HCT116 (cell line): ENCODE measurements at regions not wholly inside any gene's neighbourhood (a gene's known extent, or its start where the extent isn't known, plus 50 kb on each side); places are given as distances from the start of the nearest gene placed in this dataset.

Experiments used
- ATAC-seq: fragments of 200-7000 bp; cut with Tn5 transposase; 2 replicates; pipeline ENCODE4 v1.9.1; 2020; ENCODE audit warnings: mild to moderate bottlenecking, moderate library complexity
- BruUV-seq: library from RNA; stranded (reverse); fragments of 400-500 nt; replicated peaks from 2 replicates; lab custom pipeline; 2021; lab: Mats Ljungman, UMichigan
- CTCF ChIA-PET: fragments of 300-600 bp; sonication (Branson Sonifier 250); formaldehyde crosslinking; loops from one replicate; lab custom pipeline; 2021; ENCODE audit warnings: antibody characterized with exemption; lab: Charles Lee
- POLR2A ChIA-PET: fragments of 300-600, 350-600 bp; sonication (Branson Sonifier 250); formaldehyde crosslinking; loops from one replicate; lab custom pipeline; 2021; ENCODE audit warnings: antibody characterized with exemption; lab: Charles Lee
- RAD21 ChIA-PET, 2 experiments: fragments of 300-600 bp; sonication (Branson Sonifier 250); formaldehyde crosslinking; loops; one replicate each; lab custom pipeline; 2023; ENCODE audit warnings: low total read pairs in 2 of 2; ENCODE audit not compliant: uncharacterized antibody in 2 of 2, unreplicated experiment in 2 of 2, low non-redundant PET in 1 of 2; lab: Charles Lee
- DNase-seq: peaks from one replicate; pipeline ENCODE4 v3.0.0-alpha.2; 2010; ENCODE audit warnings: low read depth, low spot score
- H2AFZ ChIP-seq: fragments of 200-600 bp; shearing (Covaris generic), sonication (generic); 2 replicates; pipeline ENCODE4 v1.6.1; 2017; ENCODE audit warnings: low read depth, mixed run types, mixed read lengths, antibody characterized with exemption, low read length; ENCODE audit not compliant: poor library complexity, severe bottlenecking
- H3K27ac ChIP-seq: 2 replicates; pipeline ENCODE4 v1.5.1; 2012; ENCODE audit warnings: low read depth, low read length
- H3K27me3 ChIP-seq: fragments of 200-600 bp; sonication (generic); 2 replicates; pipeline ENCODE4 v1.6.1; 2016; ENCODE audit warnings: mixed run types, low read length, mixed read lengths; ENCODE audit not compliant: insufficient read depth
- H3K36me3 ChIP-seq, 2 experiments: fragments of 200-500 bp in 1 of 2; fragments of 200-600 bp in 1 of 2; sonication (Bioruptor generic) in 1 of 2; sonication (generic) in 1 of 2; 2 replicates each; pipeline versions ENCODE4 v1.5.1 to v1.6.1; 2014 to 2016; ENCODE audit warnings: low read length in 2 of 2, inconsistent platforms in 1 of 2, mixed read lengths in 1 of 2, mixed run types in 1 of 2; ENCODE audit not compliant: insufficient read depth in 2 of 2, control insufficient read depth in 1 of 2
- H3K4me1 ChIP-seq, 2 experiments: fragments of 200-600 bp in 1 of 2; sonication (generic) in 1 of 2; 2 replicates each; pipeline versions ENCODE4 v1.5.1 to v1.6.1; 2012 to 2017; ENCODE audit warnings: low read length in 2 of 2, inconsistent platforms in 1 of 2, mild to moderate bottlenecking in 1 of 2, mixed read lengths in 1 of 2, mixed run types in 1 of 2, moderate library complexity in 1 of 2; ENCODE audit not compliant: insufficient read depth in 2 of 2, control insufficient read depth in 1 of 2
- H3K4me2 ChIP-seq: fragments of 200-600 bp; sonication (generic); 2 replicates; pipeline ENCODE4 v1.6.1; 2017; ENCODE audit warnings: mixed run types, low read length, mixed read lengths
- H3K4me3 ChIP-seq, 2 experiments: fragments of 200-600 bp in 1 of 2; sonication (generic) in 1 of 2; replicated peaks in 1 of 2; 2 replicates each; pipeline ENCODE4 v1.5.1; 2011 to 2016; ENCODE audit warnings: low read length in 2 of 2, control low read depth in 1 of 2, low read depth in 1 of 2, mild to moderate bottlenecking in 1 of 2, mixed read lengths in 1 of 2, mixed run types in 1 of 2
- H3K79me2 ChIP-seq: fragments of 200-600 bp; sonication (generic); 2 replicates; pipeline ENCODE4 v1.6.1; 2017; ENCODE audit warnings: mild to moderate bottlenecking, mixed run types, low read length, moderate library complexity, mixed read lengths; ENCODE audit not compliant: insufficient read depth
- H3K9ac ChIP-seq: fragments of 200-600 bp; sonication (generic); 2 replicates; pipeline ENCODE4 v1.6.1; 2016; ENCODE audit warnings: low read length, mixed read lengths
- H3K9me2 ChIP-seq: fragments of 200-600 bp; sonication (generic), shearing (Covaris generic); 2 replicates; pipeline ENCODE4 v1.6.1; 2017; ENCODE audit warnings: mixed run types, mild to moderate bottlenecking, moderate library complexity; ENCODE audit not compliant: insufficient read depth
- H3K9me3 ChIP-seq, 2 experiments: fragments of 200-500 bp in 1 of 2; fragments of 200-600 bp in 1 of 2; sonication (Bioruptor generic) in 1 of 2; sonication (generic) in 1 of 2; 2 replicates each; pipeline ENCODE4 v1.6.1; 2014 to 2017; ENCODE audit warnings: low read length in 2 of 2, mixed read lengths in 2 of 2, inconsistent platforms in 1 of 2, low read depth in 1 of 2, mild to moderate bottlenecking in 1 of 2, mixed run types in 1 of 2, moderate library complexity in 1 of 2; ENCODE audit not compliant: control insufficient read depth in 1 of 2, insufficient read depth in 1 of 2
- H4K20me1 ChIP-seq: fragments of 200-600 bp; sonication (generic), shearing (Covaris generic); 2 replicates; pipeline ENCODE4 v1.6.1; 2017; ENCODE audit warnings: mixed run types, mild to moderate bottlenecking, moderate library complexity; ENCODE audit not compliant: insufficient read depth
- EZH2phosphoT487 ChIP-seq: fragments of 200-600 bp; IDR thresholded peaks from 2 replicates; pipeline ENCODE4 v1.6.1; 2018; ENCODE audit warnings: antibody characterized with exemption, borderline replicate concordance
- JUND ChIP-seq: IDR thresholded peaks from 2 replicates; pipeline ENCODE4 v1.6.1; 2012
- intact Hi-C: fragments of 100-400 bp; cut with micrococcal nuclease; formaldehyde crosslinking; loops from 2 replicates; pipeline ENCODE4 v1.10.0; 2022
- TF ChIP-seq, protein P1 (sequence below): IDR thresholded peaks from 2 replicates; pipeline ENCODE4 v1.6.1; 2011; ENCODE audit warnings: mild to moderate bottlenecking, low read length, moderate library complexity; ENCODE audit not compliant: insufficient replicate concordance; ENCODE audit errors: extremely low read depth
- TF ChIP-seq, protein P2 (sequence below): IDR thresholded peaks from 2 replicates; pipeline ENCODE4 v1.6.1; 2012; ENCODE audit warnings: low read depth

DNA sequence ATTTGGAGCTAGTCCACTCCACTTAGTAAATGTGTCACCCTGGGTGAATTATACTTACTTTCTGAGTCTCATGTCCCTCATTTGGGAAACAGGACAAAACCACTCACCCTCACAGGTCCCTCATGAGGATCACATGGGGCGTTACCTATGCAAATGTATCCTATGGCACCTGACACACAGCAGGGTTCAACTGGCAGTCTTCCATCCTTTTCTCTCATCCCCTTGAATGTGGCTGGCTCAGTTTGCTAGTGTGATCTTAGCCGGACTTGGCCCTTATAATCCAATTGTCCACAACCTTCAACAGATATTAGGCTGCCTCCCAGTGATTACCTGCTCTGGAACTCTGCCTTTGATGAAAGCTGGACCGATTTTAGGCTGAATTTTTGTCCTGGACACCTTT lies 308.8 kb downstream of the MAP2K6 start:
- no peak for ATAC-seq
- ChIA-PET CTCF (interaction anchor here (1.0 to 1.7 kb wide), 3 partner anchors 114 to 829 kb away, joined by 3 to 4 read pairs (median 3); no protein-coding TSS in a partner anchor), RAD21 (no interaction called here), POLR2A (no interaction called here)
- Histone ChIP-seq H3K4me3 (no peak overlapping the region), H3K27me3 (no peaks in the 10 kb centered on the region), H3K27ac (no peak overlapping the region), H3K4me1 (no peaks in the 10 kb centered on the region), H3K9me2 (no peaks in the 10 kb centered on the region), H4K20me1 (no peaks in the 10 kb centered on the region), H2AFZ (no peak overlapping the region), H3K4me2 (no peak overlapping the region), H3K79me2 (no peaks in the 10 kb centered on the region), H3K9ac (no peak overlapping the region), H3K36me3 (no peaks in the 10 kb centered on the region), H3K9me3 (no peaks in the 10 kb centered on the region; a peak in 1 of 4 replicates)
- intact Hi-C loops: no loop called here
- no TSS peak for BruUV-seq
- DNase-seq: no peak
- TF ChIP-seq EZH2phosphoT487 (no peak), JUND (no peak)
- TF ChIP-seq, protein P1, sequence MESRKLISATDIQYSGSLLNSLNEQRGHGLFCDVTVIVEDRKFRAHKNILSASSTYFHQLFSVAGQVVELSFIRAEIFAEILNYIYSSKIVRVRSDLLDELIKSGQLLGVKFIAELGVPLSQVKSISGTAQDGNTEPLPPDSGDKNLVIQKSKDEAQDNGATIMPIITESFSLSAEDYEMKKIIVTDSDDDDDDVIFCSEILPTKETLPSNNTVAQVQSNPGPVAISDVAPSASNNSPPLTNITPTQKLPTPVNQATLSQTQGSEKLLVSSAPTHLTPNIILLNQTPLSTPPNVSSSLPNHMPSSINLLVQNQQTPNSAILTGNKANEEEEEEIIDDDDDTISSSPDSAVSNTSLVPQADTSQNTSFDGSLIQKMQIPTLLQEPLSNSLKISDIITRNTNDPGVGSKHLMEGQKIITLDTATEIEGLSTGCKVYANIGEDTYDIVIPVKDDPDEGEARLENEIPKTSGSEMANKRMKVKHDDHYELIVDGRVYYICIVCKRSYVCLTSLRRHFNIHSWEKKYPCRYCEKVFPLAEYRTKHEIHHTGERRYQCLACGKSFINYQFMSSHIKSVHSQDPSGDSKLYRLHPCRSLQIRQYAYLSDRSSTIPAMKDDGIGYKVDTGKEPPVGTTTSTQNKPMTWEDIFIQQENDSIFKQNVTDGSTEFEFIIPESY: no peak

DNA sequence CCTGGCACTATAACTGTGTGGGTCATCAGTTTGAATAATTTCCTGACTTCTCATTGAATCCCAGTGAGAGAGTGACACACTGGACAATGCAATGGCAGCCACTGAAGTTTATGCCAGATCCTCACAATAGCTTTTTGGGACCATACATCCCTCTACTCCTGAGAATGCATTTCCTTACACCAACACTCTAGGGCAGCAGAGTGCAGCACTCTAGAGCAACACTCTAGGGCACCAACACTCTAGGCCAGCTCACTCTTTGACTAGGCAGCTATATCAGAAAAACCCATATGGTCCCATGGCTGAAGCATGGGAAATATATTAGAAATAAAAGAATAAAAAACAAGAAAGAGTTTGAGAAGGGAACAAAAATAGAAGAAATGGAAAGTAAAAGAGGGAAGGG lies 309.2 kb downstream of the MAP2K6 start:
- no peaks in the 10 kb centered on the region for H3K36me3 ChIP-seq
- no peaks in the 10 kb centered on the region; a peak in 1 of 4 replicates for H3K9me3 ChIP-seq
- no peaks in the 10 kb centered on the region for H3K79me2 ChIP-seq
- intact Hi-C loops: no loop called here
- TF ChIP-seq, protein P2, sequence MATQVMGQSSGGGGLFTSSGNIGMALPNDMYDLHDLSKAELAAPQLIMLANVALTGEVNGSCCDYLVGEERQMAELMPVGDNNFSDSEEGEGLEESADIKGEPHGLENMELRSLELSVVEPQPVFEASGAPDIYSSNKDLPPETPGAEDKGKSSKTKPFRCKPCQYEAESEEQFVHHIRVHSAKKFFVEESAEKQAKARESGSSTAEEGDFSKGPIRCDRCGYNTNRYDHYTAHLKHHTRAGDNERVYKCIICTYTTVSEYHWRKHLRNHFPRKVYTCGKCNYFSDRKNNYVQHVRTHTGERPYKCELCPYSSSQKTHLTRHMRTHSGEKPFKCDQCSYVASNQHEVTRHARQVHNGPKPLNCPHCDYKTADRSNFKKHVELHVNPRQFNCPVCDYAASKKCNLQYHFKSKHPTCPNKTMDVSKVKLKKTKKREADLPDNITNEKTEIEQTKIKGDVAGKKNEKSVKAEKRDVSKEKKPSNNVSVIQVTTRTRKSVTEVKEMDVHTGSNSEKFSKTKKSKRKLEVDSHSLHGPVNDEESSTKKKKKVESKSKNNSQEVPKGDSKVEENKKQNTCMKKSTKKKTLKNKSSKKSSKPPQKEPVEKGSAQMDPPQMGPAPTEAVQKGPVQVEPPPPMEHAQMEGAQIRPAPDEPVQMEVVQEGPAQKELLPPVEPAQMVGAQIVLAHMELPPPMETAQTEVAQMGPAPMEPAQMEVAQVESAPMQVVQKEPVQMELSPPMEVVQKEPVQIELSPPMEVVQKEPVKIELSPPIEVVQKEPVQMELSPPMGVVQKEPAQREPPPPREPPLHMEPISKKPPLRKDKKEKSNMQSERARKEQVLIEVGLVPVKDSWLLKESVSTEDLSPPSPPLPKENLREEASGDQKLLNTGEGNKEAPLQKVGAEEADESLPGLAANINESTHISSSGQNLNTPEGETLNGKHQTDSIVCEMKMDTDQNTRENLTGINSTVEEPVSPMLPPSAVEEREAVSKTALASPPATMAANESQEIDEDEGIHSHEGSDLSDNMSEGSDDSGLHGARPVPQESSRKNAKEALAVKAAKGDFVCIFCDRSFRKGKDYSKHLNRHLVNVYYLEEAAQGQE: no peak
- TF ChIP-seq, all 23 proteins: peak for 0
- H3K4me3 ChIP-seq: no peak overlapping the region
- no peaks in the 10 kb centered on the region for H3K4me1 ChIP-seq
- H2AFZ ChIP-seq: no peak overlapping the region
- ATAC-seq (no peak), DNase-seq (no peak)
- H3K4me2 ChIP-seq: no peak overlapping the region
- no peak overlapping the region for H3K9ac ChIP-seq
- BruUV-seq: no TSS peak
- ChIA-PET POLR2A (no interaction called here), RAD21 (no interaction called here), CTCF (interaction anchor here (1.0 to 1.7 kb wide), 3 partner anchors 115 to 829 kb away, joined by 3 to 4 read pairs (median 3); no protein-coding TSS in a partner anchor)
- no peak overlapping the region for H3K27ac ChIP-seq
- H4K20me1 ChIP-seq: no peaks in the 10 kb centered on the region
- H3K9me2 ChIP-seq: no peaks in the 10 kb centered on the region
- no peaks in the 10 kb centered on the region for H3K27me3 ChIP-seq
